ENCODE measurements at regions not wholly inside any gene's neighbourhood (a gene's known extent, or its start where the extent isn't known, plus 50 kb on each side); places are given as distances from the start of the nearest gene placed in this dataset.

DNA sequence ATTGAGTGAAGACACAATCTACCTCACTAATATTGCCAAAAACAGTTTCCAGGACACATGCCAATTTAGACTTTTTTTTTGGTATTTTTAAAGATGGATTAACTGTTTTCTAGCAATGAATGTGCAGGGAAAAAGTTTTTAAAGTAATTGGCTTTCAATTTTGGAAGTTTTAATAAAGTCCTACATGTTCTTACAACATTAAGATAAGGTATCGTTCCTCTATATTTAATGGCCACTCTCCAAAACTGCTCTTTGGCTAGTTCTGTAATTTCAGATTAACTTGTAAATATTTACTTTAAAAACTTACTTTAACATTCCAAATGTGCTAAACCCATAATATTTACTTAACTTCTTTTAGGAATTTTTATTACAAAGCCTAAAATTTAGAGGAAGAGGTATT, 1332.2 kb upstream of the PRMT6 start:
- SMC1A ChIA-PET (ENCODE audit: uncharacterized antibody, unreplicated experiment): no interaction called here
- CTCF ChIA-PET: no interaction called here
- 44% methylated on average over 1 of the region's 1 CpG for WGBS (ENCODE audit: insufficient coverage, insufficient replicate concordance, low lambda C conversion rate, missing lambda C conversion rate)
- Histone ChIP-seq H3K9ac (ENCODE audit: control insufficient read depth, insufficient read depth, low read length) (no peak overlapping the region), H3K79me2 (ENCODE audit: control insufficient read depth, insufficient read depth, low read length) (no peaks in the 10 kb centered on the region), H4K20me1 (ENCODE audit: control insufficient read depth, insufficient read depth) (no peaks in the 10 kb centered on the region), H3K27me3 (replicated peaks in 1 of 2; ENCODE audit: control insufficient read depth in 2 of 2, insufficient read depth in 2 of 2, low read length in 1 of 2) (no peaks in the 10 kb centered on the region), H2AFZ (ENCODE audit: control insufficient read depth, low read depth, low read length) (no peak overlapping the region), H3K27ac (ENCODE audit: control insufficient read depth, insufficient read depth) (no peak overlapping the region), H3K36me3 (ENCODE audit: control insufficient read depth in 2 of 2, insufficient read depth in 2 of 2, low read length in 1 of 2) (no peaks in the 10 kb centered on the region), H3K9me3 (replicated peaks; ENCODE audit: control insufficient read depth, insufficient read depth, low read length) (no peaks in the 10 kb centered on the region), H3K4me3 (no peak overlapping the region), H3K4me2 (ENCODE audit: control insufficient read depth, insufficient read depth) (no peak overlapping the region), H3K4me1 (ENCODE audit: control insufficient read depth, insufficient read depth, low read length) (no peaks in the 10 kb centered on the region)
- DNase-seq (ENCODE audit: low read depth, low spot score): no peak
- in situ Hi-C loops (cut with MboI): no loop called here
- no peak for ATAC-seq
- no peak for TF ChIP-seq IRF4 (IDR thresholded peaks at IDR 0.05; ENCODE audit: low read depth, low read length)
- TF ChIP-seq CHD1 (IDR thresholded peaks at IDR 0.05; ENCODE audit: low read depth, low read length): no peak
- no peak for TF ChIP-seq CBFB (IDR thresholded peaks at IDR 0.05; ENCODE audit: low read depth)
- no peak for TF ChIP-seq ZNF207 (IDR thresholded peaks at IDR 0.05; ENCODE audit: borderline replicate concordance)
- TF ChIP-seq ESRRA (IDR thresholded peaks at IDR 0.05; ENCODE audit: low read length): no peak
- no peak for TF ChIP-seq TCF3 (IDR thresholded peaks at IDR 0.05; ENCODE audit: borderline replicate concordance, insufficient read depth, low read depth, low read length)
- TF ChIP-seq, protein P1, sequence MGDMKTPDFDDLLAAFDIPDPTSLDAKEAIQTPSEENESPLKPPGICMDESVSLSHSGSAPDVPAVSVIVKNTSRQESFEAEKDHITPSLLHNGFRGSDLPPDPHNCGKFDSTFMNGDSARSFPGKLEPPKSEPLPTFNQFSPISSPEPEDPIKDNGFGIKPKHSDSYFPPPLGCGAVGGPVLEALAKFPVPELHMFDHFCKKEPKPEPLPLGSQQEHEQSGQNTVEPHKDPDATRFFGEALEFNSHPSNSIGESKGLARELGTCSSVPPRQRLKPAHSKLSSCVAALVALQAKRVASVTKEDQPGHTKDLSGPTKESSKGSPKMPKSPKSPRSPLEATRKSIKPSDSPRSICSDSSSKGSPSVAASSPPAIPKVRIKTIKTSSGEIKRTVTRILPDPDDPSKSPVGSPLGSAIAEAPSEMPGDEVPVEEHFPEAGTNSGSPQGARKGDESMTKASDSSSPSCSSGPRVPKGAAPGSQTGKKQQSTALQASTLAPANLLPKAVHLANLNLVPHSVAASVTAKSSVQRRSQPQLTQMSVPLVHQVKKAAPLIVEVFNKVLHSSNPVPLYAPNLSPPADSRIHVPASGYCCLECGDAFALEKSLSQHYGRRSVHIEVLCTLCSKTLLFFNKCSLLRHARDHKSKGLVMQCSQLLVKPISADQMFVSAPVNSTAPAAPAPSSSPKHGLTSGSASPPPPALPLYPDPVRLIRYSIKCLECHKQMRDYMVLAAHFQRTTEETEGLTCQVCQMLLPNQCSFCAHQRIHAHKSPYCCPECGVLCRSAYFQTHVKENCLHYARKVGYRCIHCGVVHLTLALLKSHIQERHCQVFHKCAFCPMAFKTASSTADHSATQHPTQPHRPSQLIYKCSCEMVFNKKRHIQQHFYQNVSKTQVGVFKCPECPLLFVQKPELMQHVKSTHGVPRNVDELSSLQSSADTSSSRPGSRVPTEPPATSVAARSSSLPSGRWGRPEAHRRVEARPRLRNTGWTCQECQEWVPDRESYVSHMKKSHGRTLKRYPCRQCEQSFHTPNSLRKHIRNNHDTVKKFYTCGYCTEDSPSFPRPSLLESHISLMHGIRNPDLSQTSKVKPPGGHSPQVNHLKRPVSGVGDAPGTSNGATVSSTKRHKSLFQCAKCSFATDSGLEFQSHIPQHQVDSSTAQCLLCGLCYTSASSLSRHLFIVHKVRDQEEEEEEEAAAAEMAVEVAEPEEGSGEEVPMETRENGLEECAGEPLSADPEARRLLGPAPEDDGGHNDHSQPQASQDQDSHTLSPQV (IDR thresholded peaks at IDR 0.05): no peak
- no peak for TF ChIP-seq CHD4 (IDR thresholded peaks at IDR 0.05)
- no peak for TF ChIP-seq SREBF1 (IDR thresholded peaks at IDR 0.05; ENCODE audit: low read length)
- no peak for TF ChIP-seq TBL1XR1 (IDR thresholded peaks at IDR 0.05; ENCODE audit: low read depth, low read length)
- no peak for TF ChIP-seq SIX5 (IDR thresholded peaks at IDR 0.05; ENCODE audit: low read depth, low read length, severe bottlenecking)
- TF ChIP-seq ZNF384 (IDR thresholded peaks at IDR 0.05; ENCODE audit: borderline replicate concordance, low read depth, low read length): no peak
- TF ChIP-seq RELA (IDR thresholded peaks at IDR 0.05; ENCODE audit: borderline replicate concordance, partially characterized antibody): no peak
- TF ChIP-seq TCF12 (IDR thresholded peaks at IDR 0.05; ENCODE audit: low read depth, low read length): no peak
- no peak for TF ChIP-seq POLR2AphosphoS5 (IDR thresholded peaks at IDR 0.05; ENCODE audit: low read length)
- no peak for TF ChIP-seq NFYA (IDR thresholded peaks at IDR 0.05; ENCODE audit: borderline replicate concordance, low read depth, low read length)
- TF ChIP-seq MLLT1 (IDR thresholded peaks at IDR 0.05): no peak
- TF ChIP-seq, protein P2, sequence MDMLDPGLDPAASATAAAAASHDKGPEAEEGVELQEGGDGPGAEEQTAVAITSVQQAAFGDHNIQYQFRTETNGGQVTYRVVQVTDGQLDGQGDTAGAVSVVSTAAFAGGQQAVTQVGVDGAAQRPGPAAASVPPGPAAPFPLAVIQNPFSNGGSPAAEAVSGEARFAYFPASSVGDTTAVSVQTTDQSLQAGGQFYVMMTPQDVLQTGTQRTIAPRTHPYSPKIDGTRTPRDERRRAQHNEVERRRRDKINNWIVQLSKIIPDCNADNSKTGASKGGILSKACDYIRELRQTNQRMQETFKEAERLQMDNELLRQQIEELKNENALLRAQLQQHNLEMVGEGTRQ (IDR thresholded peaks at IDR 0.05; ENCODE audit: borderline replicate concordance, low read depth, low read length): no peak
- no peak for TF ChIP-seq ZZZ3 (IDR thresholded peaks at IDR 0.05; ENCODE audit: control insufficient read depth, insufficient read length, low read depth)
- TF ChIP-seq BCL3 (IDR thresholded peaks at IDR 0.05; ENCODE audit: borderline replicate concordance, insufficient read depth, low read depth, low read length, poor library complexity, severe bottlenecking): no peak
- intact Hi-C loops (cut with micrococcal nuclease; ENCODE audit: unreplicated experiment): no loop called here
- POLR2A ChIA-PET: no interaction called here
- RAD21 ChIA-PET (ENCODE audit: unreplicated experiment): interaction anchor here (1.2 kb wide), 1 partner anchor 88 kb away, joined by 3 read pairs; no protein-coding TSS in a partner anchor
- FAIRE-seq: no peak
- BruUV-seq (replicated peaks): no TSS peak

Measured in GM12878 (cell line).